ENCODE measurements at regions not wholly inside any gene's neighbourhood (a gene's known extent, or its start where the extent isn't known, plus 50 kb on each side); places are given as distances from the start of the nearest gene placed in this dataset.
"Not testable (repeated sequence)": the region's sequence is repeated elsewhere in the genome, so short reads cannot be mapped to it uniquely, and the experiment has no call there.

DNA sequence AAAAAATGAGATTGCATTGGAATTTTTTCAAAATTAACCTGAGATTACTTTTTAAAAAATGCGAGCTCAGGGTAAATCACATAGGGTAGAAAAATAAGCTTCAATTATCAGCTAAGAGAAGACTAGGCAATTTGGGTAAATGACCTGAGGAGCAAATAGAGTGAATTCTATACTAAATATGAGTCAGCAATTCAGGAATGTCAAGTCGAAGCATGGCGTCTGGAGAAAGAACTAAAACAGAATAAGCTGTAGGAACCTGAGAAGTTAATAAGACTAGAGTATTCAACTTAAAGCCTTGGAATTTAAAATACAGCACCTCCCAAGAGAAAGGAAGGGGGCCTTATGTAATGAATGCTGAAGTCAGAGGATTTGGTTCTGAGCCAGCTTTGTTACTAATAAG, 487.0 kb downstream of the SUCLG1 start:
- intact Hi-C loops (cut with micrococcal nuclease), result no loop called here

DNA sequence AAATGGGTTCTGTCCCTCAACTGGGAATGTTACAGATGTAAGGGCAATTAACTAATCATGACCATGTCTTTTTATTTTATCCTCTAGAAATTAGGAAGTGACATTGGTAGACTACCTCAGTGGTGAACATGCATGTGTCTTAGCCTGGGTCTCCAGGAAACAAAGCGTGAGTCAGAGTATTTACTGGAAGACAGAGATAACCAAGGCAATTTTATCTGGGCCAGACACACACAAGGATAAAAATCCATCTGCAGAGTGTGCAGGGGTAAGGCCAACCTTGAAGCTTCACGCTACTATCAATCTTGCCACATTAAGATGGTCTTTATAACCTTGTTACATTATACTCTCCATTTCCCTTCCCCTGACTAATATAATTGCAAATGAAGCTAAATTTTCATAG, 487.5 kb downstream of the SUCLG1 start:
- intact Hi-C loops (cut with micrococcal nuclease), result no loop called here

DNA sequence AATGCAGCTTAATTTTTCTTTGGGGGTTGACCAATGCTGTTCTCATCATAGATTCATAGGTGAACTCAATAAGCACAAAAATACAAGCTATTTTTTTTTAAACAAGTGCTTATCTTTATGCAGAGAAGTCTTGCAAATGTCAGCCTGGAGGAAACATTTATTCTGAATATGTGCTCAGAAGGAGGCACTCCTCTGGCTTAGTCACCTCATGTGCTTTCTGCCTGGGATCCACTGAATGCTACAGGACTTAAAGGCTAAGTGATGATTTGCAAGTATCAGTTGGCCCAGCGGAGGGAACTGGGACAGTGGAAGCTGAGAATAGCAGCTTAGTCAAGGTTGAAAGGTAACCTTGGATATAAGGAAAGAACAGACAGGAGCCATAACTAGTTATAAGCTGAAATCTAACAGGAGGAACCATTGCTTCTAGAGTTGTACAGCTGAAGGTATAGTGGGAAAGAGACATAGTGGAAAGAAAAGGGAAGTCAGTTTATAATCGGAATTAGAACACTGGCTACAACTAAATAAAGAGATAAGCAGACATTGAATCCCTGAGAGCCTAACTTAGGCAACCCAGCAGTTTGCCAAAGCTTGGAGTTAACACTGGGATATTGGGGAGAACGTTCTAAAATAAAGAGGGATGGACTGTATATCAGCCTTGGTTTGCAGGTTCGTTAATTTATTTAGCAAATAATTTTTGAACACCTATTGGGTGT, 488.7 kb downstream of the SUCLG1 start:
- intact Hi-C loops (cut with micrococcal nuclease), result no loop called here

DNA sequence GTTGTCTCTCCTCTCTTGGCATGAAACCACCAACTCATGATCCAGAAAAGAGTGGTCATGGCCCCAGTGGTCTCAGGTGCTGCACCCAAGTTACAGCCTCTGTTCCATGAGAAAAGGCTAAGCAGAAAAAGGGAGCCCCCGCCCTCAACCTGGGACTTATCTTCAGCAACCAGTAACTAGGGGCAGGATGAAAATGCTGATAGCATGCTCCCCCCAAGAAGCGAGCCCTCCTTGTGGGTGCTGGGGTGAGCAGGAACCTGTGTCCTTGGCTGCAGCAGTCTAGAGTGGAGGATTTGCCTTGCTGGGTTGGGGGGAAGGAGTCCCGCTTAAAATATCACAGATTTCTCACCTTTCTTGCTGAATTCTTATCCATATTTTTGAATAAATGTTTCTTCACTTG, 490.0 kb downstream of the SUCLG1 start:
- intact Hi-C loops (cut with micrococcal nuclease), result no loop called here

DNA sequence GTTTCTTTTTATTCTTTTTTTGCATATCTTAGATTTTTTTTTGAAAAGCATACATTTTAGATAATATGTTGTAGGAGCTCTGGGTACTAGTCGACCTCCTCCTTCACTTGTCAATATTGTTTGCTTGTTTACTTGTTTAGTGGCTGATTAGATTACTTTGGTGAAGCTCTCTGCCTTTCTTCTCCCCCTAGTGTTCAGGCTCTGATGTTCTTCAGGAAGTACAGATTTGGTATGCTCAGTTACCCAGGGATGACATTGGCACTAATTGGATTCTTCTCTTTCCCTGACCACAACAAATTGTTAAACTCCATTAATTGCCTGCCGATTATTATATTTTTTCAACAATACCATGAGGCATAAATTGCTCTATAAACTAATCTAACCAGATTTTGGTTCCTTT, 491.2 kb downstream of the SUCLG1 start:
- intact Hi-C loops (cut with micrococcal nuclease), result no loop called here

DNA sequence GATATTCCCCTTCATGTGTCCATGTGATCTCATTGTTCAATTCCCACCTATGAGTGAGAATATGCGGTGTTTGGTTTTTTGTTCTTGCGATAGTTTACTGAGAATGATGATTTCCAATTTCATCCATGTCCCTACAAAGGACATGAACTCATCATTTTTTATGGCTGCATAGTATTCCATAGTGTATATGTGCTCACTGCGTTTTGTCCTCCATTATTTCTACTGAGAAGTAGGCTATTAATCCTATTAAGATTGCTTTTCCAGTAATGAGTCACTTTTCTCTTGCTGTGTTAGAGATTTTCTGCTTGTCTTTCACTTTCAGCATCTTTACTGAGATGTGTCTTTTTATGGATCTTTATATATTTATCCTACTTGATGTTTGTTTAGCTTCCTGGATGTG, 492.1 kb downstream of the SUCLG1 start:
- intact Hi-C loops (cut with micrococcal nuclease), result not testable (repeated sequence)

DNA sequence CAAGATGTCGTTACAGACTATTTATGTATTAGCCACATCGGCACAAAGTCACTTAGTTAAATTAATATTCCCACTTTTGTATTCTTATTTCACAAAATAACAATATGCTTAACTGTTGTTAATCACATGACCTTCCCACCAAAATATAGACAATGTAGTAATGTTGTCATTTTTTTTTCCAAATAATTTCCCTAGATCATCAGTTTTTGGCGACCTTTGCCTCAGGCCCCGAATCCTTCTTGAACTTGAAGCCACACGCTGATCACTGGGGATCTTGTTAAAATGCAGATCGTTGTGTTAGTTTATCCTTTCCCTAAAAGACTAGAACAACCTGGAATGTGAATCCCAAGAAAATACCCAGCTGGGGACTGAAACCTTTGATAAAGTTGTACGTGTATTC, 497.6 kb downstream of the SUCLG1 start:
- intact Hi-C loops (cut with micrococcal nuclease), result no loop called here

DNA sequence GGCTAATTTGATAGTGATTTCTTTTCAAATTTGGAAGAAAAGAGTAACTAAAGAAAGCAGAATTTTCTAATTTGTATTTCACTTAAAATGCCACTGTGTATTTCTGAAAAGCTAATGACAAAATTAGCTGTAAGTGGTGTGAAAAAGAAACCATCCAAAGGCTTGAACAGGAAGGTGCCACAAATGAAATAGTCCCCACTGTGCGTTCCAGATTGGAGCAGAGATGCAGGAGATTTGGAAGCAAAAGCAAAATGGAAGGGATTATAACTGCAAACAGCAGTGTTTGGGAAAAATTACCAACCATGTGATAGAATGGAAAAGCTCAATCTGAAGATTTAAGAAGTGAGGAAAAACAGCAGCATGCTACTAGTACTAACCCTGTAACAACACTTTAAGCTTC, 498.7 kb downstream of the SUCLG1 start:
- intact Hi-C loops (cut with micrococcal nuclease), result no loop called here

DNA sequence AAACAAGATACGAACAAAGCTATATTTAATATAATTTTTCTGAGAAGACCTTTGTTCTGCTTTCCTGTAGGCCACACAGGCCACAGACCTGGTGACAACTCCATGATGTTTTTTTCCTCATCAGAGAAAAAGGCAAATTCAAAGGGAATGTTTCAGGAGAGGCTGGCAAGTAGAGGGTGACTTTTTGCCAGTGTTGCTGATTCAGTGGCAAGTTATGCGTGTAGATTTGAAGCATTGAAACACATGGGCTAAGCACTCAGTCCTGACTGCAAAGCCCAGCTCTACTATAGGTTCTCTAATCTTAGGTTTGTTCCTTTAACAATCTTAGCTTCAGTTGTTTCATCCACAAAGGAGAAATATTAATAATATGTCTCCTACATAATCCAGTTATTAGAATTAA, 499.8 kb downstream of the SUCLG1 start:
- intact Hi-C loops (cut with micrococcal nuclease), result no loop called here

DNA sequence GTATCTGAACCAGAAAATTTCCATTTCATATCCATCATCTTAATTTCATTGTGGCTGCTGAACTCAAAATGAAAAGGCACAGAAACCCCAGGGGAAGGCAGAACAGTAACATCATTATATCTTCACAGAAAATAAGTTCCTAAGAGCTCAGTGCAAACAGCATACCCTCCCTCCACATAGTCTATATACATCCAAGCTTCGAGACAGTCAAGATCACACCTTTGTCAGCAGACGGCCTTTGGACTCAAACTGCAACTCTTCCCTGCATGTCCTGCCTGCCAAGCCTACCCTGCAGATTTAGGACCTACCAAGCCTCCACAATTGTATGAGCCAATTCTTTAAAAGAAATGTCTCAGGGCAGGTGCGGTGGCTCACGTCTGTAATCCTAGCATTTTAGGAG, 502.1 kb downstream of the SUCLG1 start:
- intact Hi-C loops (cut with micrococcal nuclease), result no loop called here

DNA sequence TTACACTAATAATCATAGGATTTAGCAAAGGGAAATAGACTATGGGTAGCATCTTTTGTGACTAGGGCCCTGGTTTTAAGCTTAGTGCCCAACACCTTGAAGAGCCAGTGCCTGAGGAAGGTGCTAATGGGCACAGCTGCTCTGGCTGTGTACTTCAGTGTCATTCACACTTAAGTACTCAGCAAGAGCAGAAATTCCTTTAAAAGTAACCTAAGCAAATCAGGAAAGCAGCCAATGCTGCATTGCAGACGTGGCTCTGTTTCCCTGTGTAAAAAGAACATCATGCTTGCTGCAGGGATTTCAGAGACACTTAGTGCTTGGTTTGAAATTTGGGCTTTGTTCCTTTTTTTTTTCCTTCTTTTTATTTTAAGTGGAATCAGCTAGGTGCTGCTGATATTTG, 505.4 kb downstream of the SUCLG1 start:
- intact Hi-C loops (cut with micrococcal nuclease), result no loop called here

DNA sequence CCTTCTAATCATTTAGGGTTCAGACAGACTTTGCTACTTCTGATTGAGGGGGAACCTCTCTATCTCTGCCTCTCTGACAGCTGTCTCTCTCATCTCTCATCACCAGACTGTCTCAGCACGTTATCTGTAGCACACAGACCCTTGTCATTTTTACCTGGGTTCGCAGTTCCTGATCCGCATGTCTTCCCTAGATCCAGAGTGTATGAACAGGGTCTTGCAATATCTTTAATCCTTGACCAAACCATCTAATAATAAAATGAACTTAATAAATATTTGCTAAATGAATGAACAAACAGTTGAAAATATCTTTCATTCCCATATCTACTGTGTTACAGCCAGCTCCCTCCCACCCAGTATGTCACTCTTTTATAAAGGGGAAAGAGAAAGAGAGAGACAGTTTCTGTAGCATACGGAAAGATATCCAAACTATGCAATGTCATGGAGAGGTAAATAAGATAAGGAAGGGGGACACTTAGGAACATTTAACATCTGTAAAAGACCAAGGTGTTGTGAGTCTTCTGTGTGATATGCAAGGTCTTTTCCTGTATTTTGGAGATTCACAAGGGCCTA, 507.6 kb downstream of the SUCLG1 start:
- intact Hi-C loops (cut with micrococcal nuclease), result no loop called here

DNA sequence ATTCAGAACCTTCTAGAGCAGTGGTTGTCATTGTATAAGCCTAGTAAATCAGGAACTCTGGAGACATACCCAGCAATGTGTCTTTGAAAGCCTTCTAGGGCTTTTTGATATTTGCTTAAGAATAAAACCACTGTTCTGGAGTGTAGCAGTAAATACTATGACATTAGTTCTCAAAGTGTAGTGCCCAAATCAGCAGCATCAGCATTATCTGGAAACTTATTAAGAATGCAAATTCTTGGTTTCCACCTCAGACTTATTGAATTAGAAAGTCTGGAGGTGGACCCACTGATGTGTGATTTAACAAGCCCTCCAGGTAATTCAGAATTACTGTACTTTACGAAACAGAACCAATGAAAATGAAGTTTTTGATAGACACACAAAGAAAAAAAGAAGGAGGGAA, 509.7 kb downstream of the SUCLG1 start:
- intact Hi-C loops (cut with micrococcal nuclease), result no loop called here

DNA sequence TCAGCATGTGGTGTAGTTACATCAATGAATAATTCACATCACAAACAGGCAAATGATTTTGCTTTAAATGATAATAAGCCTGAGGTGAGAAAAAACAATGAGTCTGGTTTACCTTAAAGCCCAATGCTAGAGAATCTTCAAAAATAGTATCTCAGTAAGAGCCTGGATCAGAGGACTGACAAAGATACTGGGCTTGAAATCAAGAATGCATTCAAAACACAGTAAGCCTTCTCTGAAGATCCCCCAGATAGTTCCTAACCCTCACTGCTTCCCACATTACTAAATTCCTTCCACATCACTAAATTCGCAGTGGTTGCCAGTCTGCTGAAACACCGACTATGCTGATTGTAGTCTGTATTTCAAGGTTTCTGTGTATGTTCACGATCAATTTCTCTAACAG, 514.9 kb downstream of the SUCLG1 start:
- intact Hi-C loops (cut with micrococcal nuclease), result no loop called here

DNA sequence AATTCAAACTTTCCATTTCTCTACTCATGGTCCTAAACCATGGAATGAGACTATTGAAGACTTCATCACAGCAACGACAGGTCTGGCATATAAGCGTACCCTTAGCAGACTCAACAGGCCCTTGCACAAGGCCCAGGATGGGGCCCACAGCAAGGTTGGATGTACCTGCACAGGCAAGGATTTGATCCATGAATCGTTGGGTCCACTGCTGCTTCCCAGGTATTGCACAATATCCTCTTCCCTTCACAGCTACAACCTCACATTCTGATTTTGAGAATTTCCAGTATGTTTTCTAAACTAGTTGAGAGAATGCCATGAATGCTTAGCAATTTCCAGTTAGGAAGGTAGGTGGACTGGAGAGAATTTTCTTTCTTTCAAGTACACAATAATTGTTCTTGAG, 515.8 kb downstream of the SUCLG1 start:
- intact Hi-C loops (cut with micrococcal nuclease), result no loop called here

DNA sequence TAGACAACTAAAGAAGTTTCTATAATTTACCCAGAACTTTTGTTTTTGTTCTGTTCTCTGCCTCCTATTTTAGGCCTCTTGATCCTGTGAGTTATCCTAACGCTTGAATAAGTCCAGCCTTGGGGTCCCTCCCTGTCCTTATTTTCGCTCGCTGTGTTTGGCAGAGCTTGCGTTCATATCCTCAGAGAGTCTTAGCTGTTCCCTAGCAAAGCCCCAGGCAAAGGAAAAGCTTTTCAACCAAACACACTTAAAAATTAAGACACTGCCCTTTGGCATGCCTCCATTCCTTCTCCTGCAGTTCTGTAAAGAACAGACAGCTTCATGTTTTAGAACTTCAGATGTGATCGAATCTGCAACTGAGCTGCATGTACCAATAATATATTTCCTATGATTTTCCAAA, 517.2 kb downstream of the SUCLG1 start:
- intact Hi-C loops (cut with micrococcal nuclease), result no loop called here

DNA sequence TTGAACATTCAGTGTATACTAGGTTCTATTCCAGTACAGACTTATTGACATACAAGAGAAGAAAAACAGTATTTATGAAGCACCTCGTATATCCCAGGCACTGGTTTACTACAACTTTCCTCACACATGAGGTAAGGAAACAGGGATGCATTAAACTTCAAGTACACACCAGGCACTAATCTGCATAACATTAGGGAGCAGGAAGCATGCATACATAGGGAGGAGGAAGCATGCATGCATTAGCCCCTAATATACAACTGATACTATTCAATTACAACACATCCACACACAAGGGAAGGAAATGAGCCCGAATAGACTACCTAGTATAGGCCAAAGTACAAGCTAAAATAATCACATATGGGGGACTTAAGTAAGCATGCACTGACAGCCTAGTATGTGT, 525.3 kb downstream of the SUCLG1 start:
- intact Hi-C loops (cut with micrococcal nuclease), result no loop called here

DNA sequence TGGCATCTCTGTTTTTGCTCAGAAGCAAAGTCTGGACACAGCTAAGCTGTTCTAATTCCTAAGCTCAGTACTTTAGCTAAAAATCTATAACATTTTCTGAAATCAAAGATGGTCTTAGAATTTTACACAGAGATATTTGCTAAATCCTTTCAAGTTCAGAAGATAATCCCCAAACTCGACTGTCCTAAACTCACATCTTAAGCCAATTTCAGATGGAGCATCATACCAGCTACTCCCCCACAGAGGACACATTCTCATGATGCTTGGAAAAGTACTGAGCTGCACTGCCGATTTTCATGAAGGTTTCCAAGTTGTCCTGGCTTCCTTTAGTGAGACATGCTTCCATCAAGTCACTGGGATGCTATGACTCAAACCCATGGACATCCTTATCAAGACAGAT, 535.5 kb downstream of the SUCLG1 start:
- intact Hi-C loops (cut with micrococcal nuclease), result no loop called here

DNA sequence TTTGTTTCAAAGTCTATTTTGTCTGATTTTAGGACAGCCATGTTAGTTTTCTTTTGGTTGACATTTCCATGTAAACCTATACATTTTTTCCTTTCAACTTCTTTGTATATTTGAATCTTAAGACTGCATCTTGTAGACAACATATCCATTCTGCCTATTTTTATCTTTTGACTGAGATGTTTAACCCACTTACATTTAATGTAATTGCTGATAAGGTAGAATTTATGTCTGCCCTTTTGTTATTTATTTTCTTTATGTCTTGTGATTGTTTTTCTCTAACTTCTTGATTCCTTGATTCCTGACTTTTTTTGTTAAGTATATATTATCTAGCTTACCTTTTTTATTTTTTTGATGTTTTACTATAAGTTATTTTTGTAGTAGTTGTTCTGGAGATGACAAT, 542.5 kb downstream of the SUCLG1 start:
- intact Hi-C loops (cut with micrococcal nuclease), result no loop called here

DNA sequence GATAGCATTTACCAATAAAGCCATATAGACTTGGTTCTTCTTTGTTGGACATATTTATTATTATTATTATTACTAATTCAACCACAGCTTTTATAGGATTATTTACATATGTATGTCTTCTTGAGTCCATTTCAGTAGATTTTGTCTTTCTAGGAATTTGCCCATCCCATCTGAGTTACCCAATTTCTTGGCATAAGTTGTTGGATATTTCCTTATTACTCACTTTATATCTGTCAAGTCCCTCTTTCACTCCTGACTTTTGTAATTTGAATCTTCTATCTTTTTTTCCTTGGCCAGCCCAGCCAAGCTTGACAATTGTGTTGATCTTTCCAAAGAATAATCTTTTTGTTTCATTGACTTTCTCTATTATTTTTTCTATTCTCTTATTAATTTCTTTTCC, 543.7 kb downstream of the SUCLG1 start:
- intact Hi-C loops (cut with micrococcal nuclease), result no loop called here

DNA sequence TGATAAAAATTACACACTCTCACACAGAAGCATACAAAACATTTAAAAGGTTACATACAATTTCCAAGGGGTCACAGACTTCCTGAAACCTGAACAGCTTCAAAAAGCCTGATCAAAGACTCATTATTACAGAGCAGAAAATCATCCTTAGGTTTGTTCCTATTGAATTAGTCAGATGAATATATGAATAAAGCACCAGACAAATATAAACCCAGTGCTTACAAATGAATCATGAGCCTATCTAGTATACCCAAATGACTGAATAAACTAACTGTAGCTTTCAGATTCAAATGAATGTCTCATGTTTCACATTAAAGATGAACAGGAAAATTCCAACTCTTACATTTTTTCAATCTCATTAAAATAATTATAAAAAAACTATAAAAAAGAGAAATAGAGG, 550.3 kb downstream of the SUCLG1 start:
- intact Hi-C loops (cut with micrococcal nuclease), result no loop called here

DNA sequence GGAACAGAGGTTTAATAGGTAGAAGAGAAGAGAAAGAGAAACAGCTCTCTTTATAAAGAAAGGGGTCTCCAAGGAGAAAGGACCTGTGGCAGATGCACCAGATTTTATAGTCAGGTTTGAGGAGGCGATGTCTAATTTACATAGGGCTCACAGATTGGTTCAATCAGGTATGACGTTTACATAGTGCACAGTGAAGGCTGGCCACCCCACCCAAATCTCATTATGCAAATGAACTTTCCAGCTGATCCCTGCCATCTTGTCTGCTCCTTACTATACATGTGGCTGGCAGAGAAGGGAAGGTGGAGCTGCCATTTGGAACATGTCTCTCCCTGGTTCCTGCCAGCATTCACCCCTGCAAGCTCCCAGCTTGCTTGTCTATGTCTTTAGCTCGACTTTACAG, 557.8 kb downstream of the SUCLG1 start:
- intact Hi-C loops (cut with micrococcal nuclease), result no loop called here

DNA sequence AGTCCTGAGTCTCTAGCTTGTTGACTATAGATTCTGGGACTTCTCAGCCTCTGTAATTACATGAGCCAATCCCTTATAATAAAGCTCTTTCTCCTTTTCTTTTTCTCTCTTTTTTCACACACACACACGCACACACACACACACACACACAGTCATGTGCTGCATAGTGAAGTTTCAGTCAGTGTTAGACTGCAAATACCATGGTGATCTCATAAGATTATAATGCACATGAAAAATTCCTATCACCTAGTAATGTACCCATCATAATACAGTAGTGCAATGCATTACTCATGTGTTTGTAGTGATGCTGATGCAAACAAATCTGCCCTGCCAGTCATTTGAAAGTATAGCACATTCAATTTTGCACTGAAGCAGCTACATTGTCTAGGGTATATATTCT, 558.2 kb downstream of the SUCLG1 start:
- intact Hi-C loops (cut with micrococcal nuclease), result no loop called here

DNA sequence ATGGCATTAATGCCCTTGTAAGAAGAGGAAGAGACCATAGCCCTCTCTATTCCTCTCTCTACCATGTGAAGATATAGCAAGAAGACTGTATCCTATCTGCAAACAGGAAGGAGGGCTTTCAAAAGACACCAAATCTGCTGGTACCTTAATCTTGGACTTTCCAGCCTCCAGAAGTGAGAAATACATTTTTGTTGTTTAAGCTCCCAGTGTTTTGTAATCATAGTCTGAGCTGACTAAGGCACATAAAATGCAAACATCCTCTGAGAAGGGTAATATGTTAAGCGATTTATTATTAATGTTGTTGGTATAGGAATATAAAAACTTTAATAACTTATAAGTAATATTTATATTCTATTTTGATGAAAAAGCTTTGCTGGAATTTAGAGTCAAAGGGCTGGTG, 559.8 kb downstream of the SUCLG1 start:
- intact Hi-C loops (cut with micrococcal nuclease), result no loop called here
